ENCODE measurements at regions not wholly inside any gene's neighbourhood (a gene's known extent, or its start where the extent isn't known, plus 50 kb on each side); places are given as distances from the start of the nearest gene placed in this dataset.
"Not testable (repeated sequence)": the region's sequence is repeated elsewhere in the genome, so short reads cannot be mapped to it uniquely, and the experiment has no call there.

DNA sequence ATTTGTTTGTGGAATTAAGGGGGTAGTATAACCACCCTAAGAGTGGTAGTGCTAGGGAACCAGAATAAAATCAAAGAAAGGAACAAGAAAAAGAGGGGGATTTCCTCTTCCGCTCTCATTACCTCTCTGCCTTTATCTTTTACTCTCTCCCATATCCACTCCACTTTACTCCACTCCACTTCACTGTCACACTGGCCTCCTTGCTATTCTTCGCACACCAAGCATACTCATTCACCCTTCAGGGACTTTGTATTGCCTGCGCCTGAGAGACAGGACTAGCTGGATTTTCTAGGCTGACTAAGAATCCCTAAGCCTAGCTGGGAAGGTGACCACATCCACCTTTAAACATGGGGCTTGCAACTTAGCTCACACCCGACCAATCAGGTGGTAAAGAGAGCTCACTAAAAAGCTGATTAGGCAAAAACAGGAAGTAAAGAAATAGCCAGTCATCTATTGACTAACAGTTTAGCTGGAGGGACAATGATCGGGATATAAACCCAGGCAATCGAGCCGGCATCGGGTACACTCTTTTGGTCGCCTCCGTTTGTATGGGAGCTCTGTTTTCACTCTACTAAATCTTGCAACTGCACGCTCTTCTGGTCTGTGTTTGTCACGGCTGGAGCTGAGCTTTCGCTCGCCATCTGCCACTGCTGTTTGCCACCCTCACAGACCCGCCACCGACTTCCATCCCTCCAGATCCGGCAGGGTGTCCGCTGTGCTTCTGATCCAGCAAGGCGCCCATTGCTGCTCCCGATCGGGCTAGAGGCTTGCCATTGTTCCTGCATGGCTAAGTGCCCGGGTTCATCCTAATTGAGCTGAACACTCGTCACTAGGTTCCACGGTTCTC lies 121.8 kb downstream of the FAM170A start:
- Mint-ChIP-seq H3K36me3 (no peaks in the 10 kb centered on the region), H3K4me3 (no peak overlapping the region), H3K4me1 (no peaks in the 10 kb centered on the region), H3K27ac (no peak overlapping the region), H3K9me3 (peaks cover 11% of the 10 kb centered on the region), H3K27me3 (ENCODE audit: low read depth) (no peaks in the 10 kb centered on the region)
- no peak for DNase-seq (ENCODE audit: low spot score in 2 of 2, unreplicated experiment in 2 of 2)
- TF ChIP-seq, protein P1, sequence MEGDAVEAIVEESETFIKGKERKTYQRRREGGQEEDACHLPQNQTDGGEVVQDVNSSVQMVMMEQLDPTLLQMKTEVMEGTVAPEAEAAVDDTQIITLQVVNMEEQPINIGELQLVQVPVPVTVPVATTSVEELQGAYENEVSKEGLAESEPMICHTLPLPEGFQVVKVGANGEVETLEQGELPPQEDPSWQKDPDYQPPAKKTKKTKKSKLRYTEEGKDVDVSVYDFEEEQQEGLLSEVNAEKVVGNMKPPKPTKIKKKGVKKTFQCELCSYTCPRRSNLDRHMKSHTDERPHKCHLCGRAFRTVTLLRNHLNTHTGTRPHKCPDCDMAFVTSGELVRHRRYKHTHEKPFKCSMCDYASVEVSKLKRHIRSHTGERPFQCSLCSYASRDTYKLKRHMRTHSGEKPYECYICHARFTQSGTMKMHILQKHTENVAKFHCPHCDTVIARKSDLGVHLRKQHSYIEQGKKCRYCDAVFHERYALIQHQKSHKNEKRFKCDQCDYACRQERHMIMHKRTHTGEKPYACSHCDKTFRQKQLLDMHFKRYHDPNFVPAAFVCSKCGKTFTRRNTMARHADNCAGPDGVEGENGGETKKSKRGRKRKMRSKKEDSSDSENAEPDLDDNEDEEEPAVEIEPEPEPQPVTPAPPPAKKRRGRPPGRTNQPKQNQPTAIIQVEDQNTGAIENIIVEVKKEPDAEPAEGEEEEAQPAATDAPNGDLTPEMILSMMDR (IDR thresholded peaks at IDR 0.05; ENCODE audit: unreplicated experiment) = no peak

DNA sequence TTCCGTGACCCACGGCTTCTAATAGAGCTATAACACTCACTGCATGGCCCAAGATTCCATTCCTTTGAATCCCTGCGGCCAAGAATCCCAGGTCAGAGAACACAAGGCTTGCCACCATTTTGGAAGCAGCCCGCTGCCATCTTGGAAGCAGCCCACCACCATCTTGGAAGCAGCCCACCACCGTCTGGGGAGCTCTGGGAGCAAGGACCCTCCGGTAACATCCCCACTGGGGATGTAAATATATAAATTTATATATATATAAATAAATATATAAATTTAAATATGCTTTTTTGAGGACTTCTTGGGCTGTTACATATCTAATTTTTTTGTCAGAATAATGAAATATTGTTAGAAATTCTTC lies 122.4 kb downstream of the FAM170A start:
- Mint-ChIP-seq H3K4me3 (no peak overlapping the region), H3K4me1 (no peaks in the 10 kb centered on the region), H3K9me3 (peaks cover 11% of the 10 kb centered on the region), H3K27me3 (ENCODE audit: low read depth) (no peaks in the 10 kb centered on the region), H3K27ac (no peak overlapping the region), H3K36me3 (no peaks in the 10 kb centered on the region)
- TF ChIP-seq, protein P1 (IDR thresholded peaks at IDR 0.05; ENCODE audit: unreplicated experiment) = no peak
- DNase-seq (ENCODE audit: low spot score in 2 of 2, unreplicated experiment in 2 of 2) = no peak

DNA sequence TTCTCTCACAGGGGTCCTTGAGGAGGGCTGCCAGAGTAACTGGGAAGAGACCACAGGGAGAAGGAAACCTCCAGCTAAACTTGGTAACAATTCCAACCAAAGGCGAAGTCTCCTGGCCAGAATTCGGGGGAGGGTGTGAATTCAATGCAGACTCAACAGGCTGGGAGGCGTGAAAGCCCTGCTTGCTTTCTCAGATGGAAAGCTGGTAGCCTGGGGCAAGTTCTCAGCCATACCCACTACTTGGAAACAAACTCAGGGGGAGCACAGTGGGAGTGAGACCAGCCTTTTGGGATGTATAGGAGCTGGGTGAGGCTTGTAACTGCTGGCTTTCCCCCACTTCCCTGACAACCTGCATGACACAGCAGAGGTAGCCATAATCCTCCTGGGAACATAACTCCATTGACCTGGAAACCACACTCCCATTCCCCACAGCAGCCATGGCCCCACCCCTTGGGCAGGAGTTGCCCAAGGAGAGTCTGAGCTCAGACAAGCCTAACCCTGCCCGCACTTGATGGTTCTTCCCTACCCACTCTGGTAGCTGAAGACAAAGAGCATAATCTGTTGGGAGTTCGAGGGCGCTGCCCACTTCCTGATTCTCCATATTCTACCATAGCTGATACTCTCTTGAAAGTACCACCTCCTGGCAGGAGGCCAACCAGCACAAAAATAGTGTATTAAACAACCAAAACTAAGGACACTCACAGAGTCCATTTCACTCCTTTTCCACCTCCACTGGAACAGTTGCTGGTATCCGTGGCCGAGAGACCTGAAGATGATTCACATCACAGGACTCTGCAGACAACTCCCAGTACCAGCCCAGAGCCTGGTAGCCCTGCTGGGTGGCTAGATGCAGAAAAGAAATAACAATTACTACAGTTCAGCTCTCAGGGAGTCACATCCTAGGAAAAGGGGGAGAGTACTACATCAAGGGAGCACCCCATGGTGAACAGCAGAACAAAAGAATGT lies 123.8 kb downstream of the FAM170A start:
- Mint-ChIP-seq H3K36me3 (no peaks in the 10 kb centered on the region), H3K4me1 (no peaks in the 10 kb centered on the region), H3K4me3 (no peak overlapping the region), H3K27me3 (ENCODE audit: low read depth) (no peaks in the 10 kb centered on the region), H3K9me3 (peaks cover 11% of the 10 kb centered on the region), H3K27ac (no peak overlapping the region)
- TF ChIP-seq, protein P1 (IDR thresholded peaks at IDR 0.05; ENCODE audit: unreplicated experiment) = no peak
- no peak for DNase-seq (ENCODE audit: low spot score in 2 of 2, unreplicated experiment in 2 of 2)

DNA sequence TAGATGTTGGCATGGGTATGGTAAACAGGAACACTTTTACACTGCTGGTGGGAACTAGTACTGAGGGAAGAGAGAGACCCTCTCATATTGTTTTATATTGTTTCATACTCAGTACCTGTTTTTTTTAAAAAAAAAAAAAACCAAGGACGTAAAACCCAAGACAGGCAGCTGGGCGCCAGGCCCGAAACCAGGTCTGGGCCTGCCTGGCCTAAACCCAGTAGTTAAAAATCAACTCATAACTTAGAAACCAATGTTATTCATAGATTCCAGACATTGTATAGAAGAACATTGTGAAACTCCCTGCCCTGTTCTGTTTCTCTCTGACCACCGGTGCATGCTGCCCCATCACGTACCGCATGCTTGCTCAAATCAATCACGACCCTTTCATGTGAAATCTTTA lies 125.5 kb downstream of the FAM170A start:
- H3K4me1 Mint-ChIP-seq; H3K4me3 Mint-ChIP-seq; H3K27ac Mint-ChIP-seq; H3K27me3 Mint-ChIP-seq (ENCODE audit: low read depth); DNase-seq (ENCODE audit: low spot score in 2 of 2, unreplicated experiment in 2 of 2); H3K36me3 Mint-ChIP-seq: not testable (repeated sequence)
- peaks cover 11% of the 10 kb centered on the region for H3K9me3 Mint-ChIP-seq

DNA sequence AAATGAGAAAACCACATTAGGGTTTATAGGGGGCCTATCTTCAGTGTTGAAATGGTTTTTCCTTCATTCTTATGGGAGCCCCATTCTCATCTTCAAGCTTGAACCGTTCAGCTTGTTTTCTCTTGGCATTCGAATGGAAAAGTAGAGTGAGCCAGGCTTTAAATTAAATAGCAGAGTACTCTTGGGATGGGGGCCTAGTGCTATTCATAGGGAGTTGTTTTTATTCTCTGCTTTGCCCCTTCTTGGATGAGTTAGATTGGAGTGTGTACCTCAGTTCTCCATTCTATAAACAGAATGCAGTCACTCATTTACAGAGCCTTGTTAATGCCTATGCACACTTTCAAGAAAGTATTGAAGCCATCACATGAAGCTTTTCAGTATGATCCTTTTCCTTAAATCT lies 127.9 kb downstream of the FAM170A start:
- peaks cover 4% of the 10 kb centered on the region for H3K27me3 Mint-ChIP-seq (ENCODE audit: low read depth)
- TF ChIP-seq, protein P1 (IDR thresholded peaks at IDR 0.05; ENCODE audit: unreplicated experiment) = no peak
- no peaks in the 10 kb centered on the region for H3K4me1 Mint-ChIP-seq
- no peak overlapping the region for H3K27ac Mint-ChIP-seq
- H3K36me3 Mint-ChIP-seq = no peaks in the 10 kb centered on the region
- H3K9me3 Mint-ChIP-seq = peaks cover 11% of the 10 kb centered on the region
- H3K4me3 Mint-ChIP-seq = no peak overlapping the region
- no peak for DNase-seq (ENCODE audit: low spot score in 2 of 2, unreplicated experiment in 2 of 2)

DNA sequence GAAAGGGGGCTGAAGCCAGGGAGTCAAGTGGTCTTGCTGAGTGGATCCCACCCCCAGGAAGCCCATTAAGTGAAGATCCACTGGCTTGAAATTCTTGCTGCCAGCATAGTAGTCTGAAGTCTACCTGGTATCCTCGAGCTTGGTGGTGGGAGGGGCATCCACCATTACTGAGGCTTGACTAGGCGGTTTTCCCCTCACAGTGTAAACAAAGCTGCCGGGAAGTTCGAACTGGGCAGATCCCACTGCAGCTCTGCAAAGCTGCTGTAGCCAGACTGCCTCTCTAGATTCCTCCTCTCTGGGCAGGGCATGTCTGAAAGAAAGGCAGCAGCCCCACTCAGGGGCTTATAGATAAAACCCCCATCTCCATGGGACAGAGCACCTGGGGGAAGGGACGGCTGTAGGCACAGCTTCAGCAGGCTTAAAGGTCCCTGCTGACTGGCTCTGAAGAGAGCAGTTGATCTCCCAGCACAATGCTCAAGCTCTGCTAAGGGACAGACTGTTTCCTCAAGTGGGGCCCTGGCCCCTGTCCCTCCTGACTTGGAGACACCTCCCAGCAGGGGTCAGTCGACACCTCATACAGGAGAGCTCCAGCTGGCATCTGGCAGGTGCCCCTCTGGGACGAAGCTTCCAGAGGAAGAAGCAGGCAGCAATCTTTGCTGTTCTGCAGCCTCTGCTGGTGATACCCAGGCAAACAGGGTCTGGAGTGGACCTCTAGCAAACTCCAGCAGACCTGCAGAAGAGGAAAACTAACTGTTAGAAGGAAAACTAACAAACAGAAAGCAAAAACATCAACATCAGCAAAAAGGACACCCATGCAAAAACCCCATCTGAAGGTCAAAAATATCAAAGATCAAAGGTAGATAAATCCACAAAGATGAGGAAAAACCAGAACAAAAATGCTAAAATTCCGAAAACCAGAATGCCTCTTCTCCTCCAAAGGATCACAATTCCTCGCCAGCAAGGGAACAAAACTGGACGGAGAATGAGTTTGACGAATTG lies 140.6 kb downstream of the FAM170A start:
- H3K4me1 Mint-ChIP-seq; H3K27me3 Mint-ChIP-seq (ENCODE audit: low read depth); H3K36me3 Mint-ChIP-seq; H3K27ac Mint-ChIP-seq; DNase-seq (ENCODE audit: low spot score in 2 of 2, unreplicated experiment in 2 of 2); H3K4me3 Mint-ChIP-seq: not testable (repeated sequence)
- H3K9me3 Mint-ChIP-seq = peaks cover 17% of the 10 kb centered on the region

DNA sequence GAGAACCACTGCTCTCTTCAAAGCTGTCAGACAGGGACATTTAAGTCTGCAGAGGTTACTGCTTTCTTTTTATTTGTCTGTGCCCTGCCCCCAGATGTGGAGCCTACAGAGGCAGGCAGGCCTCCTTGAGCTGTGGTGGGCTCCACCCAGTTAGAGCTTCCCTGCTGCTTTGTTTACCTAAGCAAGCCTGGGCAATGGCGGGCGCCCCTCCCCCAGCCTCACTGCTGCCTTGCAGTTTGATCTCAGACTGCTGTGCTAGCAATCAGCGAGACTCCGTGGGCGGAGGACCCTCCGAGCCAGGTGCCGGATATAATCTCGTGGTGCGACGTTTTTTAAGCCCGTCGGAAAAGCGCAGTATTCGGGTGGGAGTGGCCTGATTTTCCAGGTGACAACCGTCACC lies 150.8 kb downstream of the FAM170A start:
- not testable (repeated sequence) for H3K9me3 Mint-ChIP-seq; H3K4me3 Mint-ChIP-seq; H3K36me3 Mint-ChIP-seq; H3K27me3 Mint-ChIP-seq (ENCODE audit: low read depth); H3K4me1 Mint-ChIP-seq; DNase-seq (ENCODE audit: low spot score in 2 of 2, unreplicated experiment in 2 of 2); H3K27ac Mint-ChIP-seq
